ENCODE measurements at regions not wholly inside any gene's neighbourhood (a gene's known extent, or its start where the extent isn't known, plus 50 kb on each side); places are given as distances from the start of the nearest gene placed in this dataset.

GRCh38 chr4:96375367-96375766 lies 535.5 kb downstream of the PDHA2 start:
- TF ChIP-seq CTCF (IDR thresholded peaks at IDR 0.05; ENCODE audit: borderline replicate concordance, insufficient read depth, low read depth, low read length): no peak

GRCh38 chr4:96379524-96379923 lies 539.6 kb downstream of the PDHA2 start:
- TF ChIP-seq CTCF (IDR thresholded peaks at IDR 0.05; ENCODE audit: borderline replicate concordance, insufficient read depth, low read depth, low read length): no peak
- no peak overlapping the region for H3K4me3 ChIP-seq (ENCODE audit: low read depth, low read length)

More at GRCh38 chr4:96375367-96375766, 535.5 kb downstream of the PDHA2 start:
- H3K4me3 ChIP-seq (ENCODE audit: low read depth, low read length): no peak overlapping the region

- no peak overlapping the region for H3K4me3 ChIP-seq (ENCODE audit: low read depth, low read length)
- no peak for TF ChIP-seq CTCF (IDR thresholded peaks at IDR 0.05; ENCODE audit: borderline replicate concordance, insufficient read depth, low read depth, low read length)
Measured at GRCh38 chr4:96380106-96380505, 540.2 kb downstream of the PDHA2 start.

GRCh38 chr4:96383349-96383748 lies 543.5 kb downstream of the PDHA2 start:
- TF ChIP-seq CTCF (IDR thresholded peaks at IDR 0.05; ENCODE audit: borderline replicate concordance, insufficient read depth, low read depth, low read length): no peak
- H3K4me3 ChIP-seq (ENCODE audit: low read depth, low read length): no peak overlapping the region

GRCh38 chr4:96389770-96390169 lies 549.9 kb downstream of the PDHA2 start:
- TF ChIP-seq CTCF (IDR thresholded peaks at IDR 0.05; ENCODE audit: borderline replicate concordance, insufficient read depth, low read depth, low read length): no peak
- no peak overlapping the region for H3K4me3 ChIP-seq (ENCODE audit: low read depth, low read length)

- H3K4me3 ChIP-seq (ENCODE audit: low read depth, low read length): no peak overlapping the region
- no peak for TF ChIP-seq CTCF (IDR thresholded peaks at IDR 0.05; ENCODE audit: borderline replicate concordance, insufficient read depth, low read depth, low read length)
Measured at GRCh38 chr4:96390404-96390803, 550.5 kb downstream of the PDHA2 start.

- TF ChIP-seq CTCF (IDR thresholded peaks at IDR 0.05; ENCODE audit: borderline replicate concordance, insufficient read depth, low read depth, low read length): no peak
- no peak overlapping the region for H3K4me3 ChIP-seq (ENCODE audit: low read depth, low read length)
Measured at GRCh38 chr4:96395747-96396146, 555.9 kb downstream of the PDHA2 start.
